GM10248 (cell line): ENCODE measurements at regions not wholly inside any gene's neighbourhood (a gene's known extent, or its start where the extent isn't known, plus 50 kb on each side); places are given as distances from the start of the nearest gene placed in this dataset.

ENCODE experiments used
- CTCF ChIA-PET: fragments of 300-600 bp; sonication (Branson Sonifier 250); formaldehyde crosslinking; extraction: SDS; loops from one replicate; lab custom pipeline; 2021; ENCODE audit warnings: antibody characterized with exemption; lab: Yijun Ruan, JAX
- POLR2A ChIA-PET: fragments of 350-650 bp; sonication (Branson Sonifier 250); formaldehyde crosslinking; extraction: SDS; loops from one replicate; lab custom pipeline; 2020; ENCODE audit warnings: antibody characterized with exemption; lab: Yijun Ruan, JAX
- DNase-seq: peaks from one replicate; pipeline ENCODE4 v3.0.0; 2012; ENCODE audit errors: extremely low spot score
- CTCF ChIP-seq: IDR thresholded peaks from 2 replicates; pipeline ENCODE4 v1.5.1; 2012; ENCODE audit warnings: mild to moderate bottlenecking, low read depth; ENCODE audit errors: extremely low read depth, missing control alignments, control extremely low read depth

- CTCF ChIA-PET: interaction anchor here (1.2 to 2.0 kb wide), 7 partner anchors 10 to 113 kb away, joined by 3 to 7 read pairs (median 3); no protein-coding TSS in a partner anchor
Measured at GRCh38 chr7:18400275-18400674, 95.3 kb upstream of the HDAC9 start.

GRCh38 chr7:18400726-18401125 is 94.8 kb upstream of the HDAC9 start:
- TF ChIP-seq CTCF: no peak
- ChIA-PET POLR2A (no interaction called here), CTCF (interaction anchor here (1.2 to 1.5 kb wide), 4 partner anchors 9 to 113 kb away, joined by 3 to 5 read pairs (median 3); no protein-coding TSS in a partner anchor)
- DNase-seq: no peak

More at GRCh38 chr7:18400275-18400674, 95.3 kb upstream of the HDAC9 start:
- DNase-seq: no peak
- POLR2A ChIA-PET: no interaction called here
- no peak for TF ChIP-seq CTCF

- CTCF ChIA-PET: interaction anchor here (1.0 to 1.3 kb wide), 5 partner anchors 8 to 112 kb away, joined by 3 to 5 read pairs (median 3); no protein-coding TSS in a partner anchor
- no peak for DNase-seq
- POLR2A ChIA-PET: no interaction called here
- TF ChIP-seq CTCF: no peak
Measured at GRCh38 chr7:18401757-18402156, 93.8 kb upstream of the HDAC9 start.

- CTCF ChIA-PET: interaction anchor here (1.0 to 1.2 kb wide), 3 partner anchors 15 to 26 kb away, joined by 3 read pairs; no protein-coding TSS in a partner anchor
- POLR2A ChIA-PET: no interaction called here
- no peak for TF ChIP-seq CTCF
- no peak for DNase-seq
Measured at GRCh38 chr7:18402488-18403183, 92.9 kb upstream of the HDAC9 start.

GRCh38 chr7:18405726-18406125 is 89.8 kb upstream of the HDAC9 start:
- ChIA-PET POLR2A (no interaction called here), CTCF (interaction anchor here (1.1 to 1.6 kb wide), 3 partner anchors 9 to 234 kb away, joined by 3 to 4 read pairs (median 3); no protein-coding TSS in a partner anchor)
- no peak for DNase-seq
- no peak for TF ChIP-seq CTCF

- CTCF ChIA-PET: no interaction called here
- DNase-seq: no peak
- TF ChIP-seq CTCF: no peak
- POLR2A ChIA-PET: no interaction called here
Measured at GRCh38 chr7:18407385-18407784, 88.2 kb upstream of the HDAC9 start.
